Tibial nerve (tissue), 3 donors: ENCODE measurements at regions not wholly inside any gene's neighbourhood (a gene's known extent, or its start where the extent isn't known, plus 50 kb on each side); places are given as distances from the start of the nearest gene placed in this dataset.

Source experiments
- CTCF ChIP-seq, 5 experiments: fragments of 200-600 bp in 3 of 5; fragments of 450-650 bp in 2 of 5; sonication (generic) in 3 of 5; IDR thresholded peaks; one replicate each; pipeline ENCODE4 v1.5.1; 2016 to 2019; ENCODE audit warnings: antibody characterized with exemption in 5 of 5, mild to moderate bottlenecking in 3 of 5, moderate library complexity in 2 of 5
- POLR2A ChIP-seq, 2 donors: fragments of 450-650 bp; IDR thresholded peaks; one replicate each; pipeline ENCODE4 v1.6.1; 2017; ENCODE audit warnings: antibody characterized with exemption in 2 of 2, mild to moderate bottlenecking in 2 of 2, moderate library complexity in 2 of 2

- TF ChIP-seq CTCF (IDR thresholded peaks at IDR 0.05) (no peak), POLR2A (IDR thresholded peaks at IDR 0.05) (no peak)
These were observed 137.5 kb upstream of the PLEKHM1 start for GRCh38 chr17:45628019-45628418.
